ENCODE measurements at regions not wholly inside any gene's neighbourhood (a gene's known extent, or its start where the extent isn't known, plus 50 kb on each side); places are given as distances from the start of the nearest gene placed in this dataset.

- H2AFZ ChIP-seq (ENCODE audit: low read length): no peak overlapping the region
- H3K4me1 ChIP-seq (ENCODE audit: insufficient read depth, low read length, poor library complexity, severe bottlenecking): no peaks in the 10 kb centered on the region
- intact Hi-C loops (cut with micrococcal nuclease; ENCODE audit: unreplicated experiment): no loop called here
- no peaks in the 10 kb centered on the region for H3K36me3 ChIP-seq (ENCODE audit: insufficient read depth, low read length)
- H3K79me2 ChIP-seq (ENCODE audit: insufficient read depth, low read depth, low read length): no peaks in the 10 kb centered on the region
- BruUV-seq (replicated peaks): no TSS peak
- H3K9me2 ChIP-seq (ENCODE audit: insufficient read depth, low read length): no peaks in the 10 kb centered on the region; the same call in 1 of the 2 replicates
- no peak overlapping the region for H3K27ac ChIP-seq (ENCODE audit: low read depth, low read length, poor library complexity, severe bottlenecking)
- ChIA-PET POLR2A (interaction anchor here (0.6 kb wide), 2 partner anchors 82 to 156 kb away, joined by 3 read pairs; no protein-coding TSS in a partner anchor), CTCF (ENCODE audit: unreplicated experiment) (no interaction called here)
- TF ChIP-seq CTCF (conservative IDR thresholded peaks at IDR 0.05; ENCODE audit: low read length): no peak
- no peak for TF ChIP-seq EZH2phosphoT487 (IDR thresholded peaks at IDR 0.05; ENCODE audit: borderline replicate concordance, low read depth, low read length)
- no peaks in the 10 kb centered on the region for H4K20me1 ChIP-seq (ENCODE audit: insufficient read depth, low read length)
- H3K4me2 ChIP-seq (ENCODE audit: low read length): no peak overlapping the region
- no peaks in the 10 kb centered on the region for H3K9me3 ChIP-seq (ENCODE audit: low read length)
- no peak overlapping the region for H3K4me3 ChIP-seq (ENCODE audit: low read depth, low read length, poor library complexity, severe bottlenecking)
- no peak for DNase-seq (ENCODE audit: low spot score)
Observed at GRCh38 chr4:74527049-74527448, 82.1 kb downstream of the AREG start.

- Histone ChIP-seq H3K4me3 (ENCODE audit: low read depth, low read length, poor library complexity, severe bottlenecking) (no peak overlapping the region), H4K20me1 (ENCODE audit: insufficient read depth, low read length) (no peaks in the 10 kb centered on the region), H3K9me3 (ENCODE audit: low read length) (no peaks in the 10 kb centered on the region), H2AFZ (ENCODE audit: low read length) (no peak overlapping the region), H3K36me3 (ENCODE audit: insufficient read depth, low read length) (no peaks in the 10 kb centered on the region), H3K9me2 (ENCODE audit: insufficient read depth, low read length) (no peaks in the 10 kb centered on the region; the same call in 1 of the 2 replicates), H3K79me2 (ENCODE audit: insufficient read depth, low read depth, low read length) (no peaks in the 10 kb centered on the region), H3K4me2 (ENCODE audit: low read length) (no peak overlapping the region), H3K4me1 (ENCODE audit: insufficient read depth, low read length, poor library complexity, severe bottlenecking) (no peaks in the 10 kb centered on the region), H3K27ac (ENCODE audit: low read depth, low read length, poor library complexity, severe bottlenecking) (no peak overlapping the region)
- intact Hi-C loops (cut with micrococcal nuclease; ENCODE audit: unreplicated experiment): no loop called here
- TF ChIP-seq CTCF (conservative IDR thresholded peaks at IDR 0.05; ENCODE audit: low read length) (no peak), EZH2phosphoT487 (IDR thresholded peaks at IDR 0.05; ENCODE audit: borderline replicate concordance, low read depth, low read length) (no peak)
- DNase-seq (ENCODE audit: low spot score): no peak
- ChIA-PET CTCF (ENCODE audit: unreplicated experiment) (no interaction called here), POLR2A (interaction anchor here (0.6 kb wide), 1 partner anchor 626 kb away, joined by 3 read pairs; no protein-coding TSS in a partner anchor)
- BruUV-seq (replicated peaks): no TSS peak
Observed at GRCh38 chr4:74528178-74528577, 83.2 kb downstream of the AREG start.

GRCh38 chr4:74529284-74530041 lies 84.5 kb downstream of the AREG start:
- Histone ChIP-seq H2AFZ (ENCODE audit: low read length) (no peak overlapping the region), H3K27ac (ENCODE audit: low read depth, low read length, poor library complexity, severe bottlenecking) (no peak overlapping the region), H3K9me3 (ENCODE audit: low read length) (no peaks in the 10 kb centered on the region), H3K4me2 (ENCODE audit: low read length) (no peak overlapping the region), H4K20me1 (ENCODE audit: insufficient read depth, low read length) (no peaks in the 10 kb centered on the region), H3K9me2 (ENCODE audit: insufficient read depth, low read length) (no peaks in the 10 kb centered on the region; the same call in 1 of the 2 replicates), H3K4me3 (ENCODE audit: low read depth, low read length, poor library complexity, severe bottlenecking) (no peak overlapping the region), H3K4me1 (ENCODE audit: insufficient read depth, low read length, poor library complexity, severe bottlenecking) (no peaks in the 10 kb centered on the region), H3K36me3 (ENCODE audit: insufficient read depth, low read length) (no peaks in the 10 kb centered on the region), H3K79me2 (ENCODE audit: insufficient read depth, low read depth, low read length) (no peaks in the 10 kb centered on the region)
- ChIA-PET POLR2A (no interaction called here), CTCF (ENCODE audit: unreplicated experiment) (interaction anchor here (0.6 kb wide), 1 partner anchor 228 kb away, joined by 3 read pairs; no protein-coding TSS in a partner anchor)
- no TSS peak for BruUV-seq (replicated peaks)
- intact Hi-C loops (cut with micrococcal nuclease; ENCODE audit: unreplicated experiment): loop anchor here (5.0 kb wide), 1 partner anchor 152 kb away; no protein-coding TSS in a partner anchor
- DNase-seq (ENCODE audit: low spot score): no peak
- no peak for TF ChIP-seq EZH2phosphoT487 (IDR thresholded peaks at IDR 0.05; ENCODE audit: borderline replicate concordance, low read depth, low read length)
- TF ChIP-seq CTCF (conservative IDR thresholded peaks at IDR 0.05; ENCODE audit: low read length): no peak

Data from OCI-LY7 (cell line).